ENCODE measurements at regions not wholly inside any gene's neighbourhood (a gene's known extent, or its start where the extent isn't known, plus 50 kb on each side); places are given as distances from the start of the nearest gene placed in this dataset.

DNA sequence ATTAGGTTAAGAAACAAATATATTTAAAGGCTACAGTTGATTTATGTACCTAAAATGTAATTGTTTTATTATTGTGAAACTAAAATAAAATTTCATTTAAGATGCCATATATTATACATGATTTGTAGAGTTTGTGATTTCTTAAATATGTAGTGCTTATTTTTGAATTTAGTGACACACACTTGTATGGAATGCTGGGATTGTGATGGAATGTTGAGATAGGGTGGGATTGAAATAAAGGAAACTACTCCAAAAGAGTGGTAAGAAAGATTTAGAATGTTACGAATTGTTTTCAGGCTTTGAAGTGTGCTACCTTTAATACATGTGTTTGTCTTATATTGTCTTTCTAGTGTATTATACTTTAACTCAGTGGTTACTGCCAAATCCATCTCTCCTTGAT, 330.3 kb upstream of the PITX2 start:
- no peak overlapping the region for H3K4me3 Mint-ChIP-seq
- no peaks in the 10 kb centered on the region for H3K27me3 Mint-ChIP-seq (ENCODE audit: low read depth)
- TF ChIP-seq, protein P1, sequence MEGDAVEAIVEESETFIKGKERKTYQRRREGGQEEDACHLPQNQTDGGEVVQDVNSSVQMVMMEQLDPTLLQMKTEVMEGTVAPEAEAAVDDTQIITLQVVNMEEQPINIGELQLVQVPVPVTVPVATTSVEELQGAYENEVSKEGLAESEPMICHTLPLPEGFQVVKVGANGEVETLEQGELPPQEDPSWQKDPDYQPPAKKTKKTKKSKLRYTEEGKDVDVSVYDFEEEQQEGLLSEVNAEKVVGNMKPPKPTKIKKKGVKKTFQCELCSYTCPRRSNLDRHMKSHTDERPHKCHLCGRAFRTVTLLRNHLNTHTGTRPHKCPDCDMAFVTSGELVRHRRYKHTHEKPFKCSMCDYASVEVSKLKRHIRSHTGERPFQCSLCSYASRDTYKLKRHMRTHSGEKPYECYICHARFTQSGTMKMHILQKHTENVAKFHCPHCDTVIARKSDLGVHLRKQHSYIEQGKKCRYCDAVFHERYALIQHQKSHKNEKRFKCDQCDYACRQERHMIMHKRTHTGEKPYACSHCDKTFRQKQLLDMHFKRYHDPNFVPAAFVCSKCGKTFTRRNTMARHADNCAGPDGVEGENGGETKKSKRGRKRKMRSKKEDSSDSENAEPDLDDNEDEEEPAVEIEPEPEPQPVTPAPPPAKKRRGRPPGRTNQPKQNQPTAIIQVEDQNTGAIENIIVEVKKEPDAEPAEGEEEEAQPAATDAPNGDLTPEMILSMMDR (IDR thresholded peaks at IDR 0.05; ENCODE audit: unreplicated experiment in 3 of 3), result no peak
- H3K4me1 Mint-ChIP-seq, result peaks cover 11% of the 10 kb centered on the region
- H3K27ac Mint-ChIP-seq, result peak overlapping the region in 2 of 3 experiments; percentile 1 to 9
- H3K9me3 Mint-ChIP-seq, result no peaks in the 10 kb centered on the region
- H3K36me3 Mint-ChIP-seq (ENCODE audit: low read depth), result no peaks in the 10 kb centered on the region

DNA sequence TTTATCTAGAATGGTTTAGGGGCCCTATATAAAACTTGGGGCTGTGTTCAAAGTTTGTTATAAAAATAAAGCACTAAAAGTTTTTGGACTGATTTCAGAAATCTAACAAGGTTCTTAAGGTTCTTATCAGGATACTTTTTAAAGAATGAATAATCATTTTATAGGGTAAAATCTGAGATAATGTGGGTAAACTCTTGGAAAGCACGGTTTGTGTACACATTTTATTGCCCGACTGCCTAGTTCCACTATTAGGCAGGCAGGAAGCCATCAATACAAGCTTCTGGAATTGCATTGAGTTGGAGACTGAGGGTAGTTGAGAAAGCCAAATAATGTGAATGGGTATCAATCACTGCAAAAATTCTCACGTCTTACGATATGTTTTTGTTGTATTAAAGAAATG, 331.0 kb upstream of the PITX2 start:
- H3K4me1 Mint-ChIP-seq, result peaks cover 11% of the 10 kb centered on the region
- no peak overlapping the region for H3K4me3 Mint-ChIP-seq
- H3K36me3 Mint-ChIP-seq (ENCODE audit: low read depth), result no peaks in the 10 kb centered on the region
- H3K27ac Mint-ChIP-seq, result no peak overlapping the region
- H3K27me3 Mint-ChIP-seq (ENCODE audit: low read depth), result no peaks in the 10 kb centered on the region
- no peaks in the 10 kb centered on the region for H3K9me3 Mint-ChIP-seq
- TF ChIP-seq, protein P1 (IDR thresholded peaks at IDR 0.05; ENCODE audit: unreplicated experiment in 3 of 3), result no peak

DNA sequence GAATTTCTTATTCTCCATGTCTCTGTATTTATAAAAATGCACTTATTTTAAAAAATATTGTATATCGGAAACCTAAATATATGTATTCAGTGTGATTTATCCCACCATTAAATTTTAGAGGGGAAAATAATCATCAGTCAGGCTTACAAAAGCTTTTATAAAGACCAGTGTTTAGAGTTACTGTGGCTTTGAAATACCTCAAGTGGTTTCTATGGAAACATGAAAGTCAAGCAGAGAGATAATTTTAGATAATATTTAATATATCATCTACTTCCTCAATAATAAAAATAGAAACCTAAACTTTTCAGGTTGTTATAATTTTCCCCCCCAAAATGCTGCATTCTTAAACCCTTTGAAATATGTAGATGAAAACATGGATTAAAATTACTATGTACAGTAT, 332.9 kb upstream of the PITX2 start:
- Mint-ChIP-seq H3K9me3 (no peaks in the 10 kb centered on the region), H3K36me3 (ENCODE audit: low read depth) (no peaks in the 10 kb centered on the region), H3K4me3 (no peak overlapping the region), H3K27ac (no peak overlapping the region), H3K27me3 (ENCODE audit: low read depth) (peaks cover 4% of the 10 kb centered on the region), H3K4me1 (peaks cover 14% of the 10 kb centered on the region)
- TF ChIP-seq, protein P1 (IDR thresholded peaks at IDR 0.05; ENCODE audit: unreplicated experiment in 3 of 3), result no peak

DNA sequence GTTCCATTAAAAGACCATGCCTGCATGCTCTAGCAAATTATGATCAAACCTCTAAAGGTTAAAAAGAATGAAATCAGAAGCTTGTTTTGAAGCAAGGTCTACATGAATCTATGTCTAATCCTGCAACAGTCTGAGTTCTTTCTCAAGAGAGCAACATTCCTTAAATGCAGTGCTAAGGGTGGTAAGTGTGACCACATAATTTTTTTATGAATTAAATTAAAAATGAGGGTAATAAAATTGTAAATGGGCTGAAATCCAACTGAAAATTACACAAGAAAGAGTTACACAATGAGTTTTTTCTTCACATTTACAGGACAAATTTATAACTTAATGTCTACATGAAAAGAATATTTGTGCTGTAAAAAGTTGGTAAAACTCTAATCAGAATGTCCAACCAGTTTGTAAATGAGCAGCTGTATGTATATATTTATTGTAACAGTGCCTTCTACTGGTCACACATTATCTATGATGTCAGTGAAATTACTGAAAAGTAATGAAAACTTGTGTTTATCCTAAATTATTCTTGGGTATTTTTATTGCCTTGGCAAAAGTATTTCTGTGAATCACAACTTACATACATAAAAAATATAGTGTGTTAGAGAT, 336.3 kb upstream of the PITX2 start:
- TF ChIP-seq, protein P1 (IDR thresholded peaks at IDR 0.05; ENCODE audit: unreplicated experiment in 3 of 3), result peak; percentile 30 to 58 (median 44)
- peaks cover 29% of the 10 kb centered on the region for H3K4me1 Mint-ChIP-seq

DNA sequence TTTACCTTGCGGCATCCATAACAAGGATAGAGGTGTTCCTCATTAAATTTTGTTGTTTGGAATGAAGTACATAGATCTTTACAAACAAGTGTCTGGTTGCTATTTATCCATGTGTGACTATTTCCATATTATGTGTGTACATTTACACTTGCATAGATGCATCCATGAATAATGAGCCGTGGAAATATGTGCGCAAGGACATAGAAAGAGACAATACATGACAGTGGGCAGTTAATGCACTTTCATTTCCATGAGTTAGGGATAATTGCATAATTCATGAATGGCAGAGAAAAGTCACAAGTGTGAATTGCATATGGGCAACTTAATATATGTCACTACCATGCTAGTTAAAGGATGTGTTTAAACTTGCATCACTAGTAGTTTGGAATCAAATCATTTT, 338.2 kb upstream of the PITX2 start:
- H3K4me3 Mint-ChIP-seq, result no peak overlapping the region

More for the DNA sequence above, 336.3 kb upstream of the PITX2 start:
- Mint-ChIP-seq H3K27ac (peak overlapping the region in 2 of 3 experiments; percentile 33 to 63), H3K4me3 (no peak overlapping the region), H3K36me3 (ENCODE audit: low read depth) (no peaks in the 10 kb centered on the region), H3K9me3 (no peaks in the 10 kb centered on the region), H3K27me3 (ENCODE audit: low read depth) (peaks cover 20% of the 10 kb centered on the region)

More for the DNA sequence above, 338.2 kb upstream of the PITX2 start:
- peaks cover 20% of the 10 kb centered on the region for H3K27me3 Mint-ChIP-seq (ENCODE audit: low read depth)
- no peaks in the 10 kb centered on the region for H3K9me3 Mint-ChIP-seq
- TF ChIP-seq, protein P1 (IDR thresholded peaks at IDR 0.05; ENCODE audit: unreplicated experiment in 3 of 3), result no peak
- H3K27ac Mint-ChIP-seq, result no peak overlapping the region
- H3K36me3 Mint-ChIP-seq (ENCODE audit: low read depth), result no peaks in the 10 kb centered on the region
- H3K4me1 Mint-ChIP-seq, result peaks cover 37% of the 10 kb centered on the region
